Liver (tissue), 3 donors: ENCODE measurements at regions not wholly inside any gene's neighbourhood (a gene's known extent, or its start where the extent isn't known, plus 50 kb on each side); places are given as distances from the start of the nearest gene placed in this dataset.

ENCODE experiments used
- EGR1 ChIP-seq, 2 donors: IDR thresholded peaks; 2 replicates each; pipeline ENCODE4 v1.6.1; 2016 to 2018; ENCODE audit warnings: antibody characterized with exemption in 2 of 2, low read depth in 2 of 2
- FOXA1 ChIP-seq: IDR thresholded peaks from 2 replicates; pipeline ENCODE4 v1.6.1; 2016; ENCODE audit warnings: antibody characterized with exemption
- GABPA ChIP-seq, 2 donors: IDR thresholded peaks in 1 of 2; conservative IDR thresholded peaks in 1 of 2; 2 replicates each; pipeline ENCODE4 v1.6.1; 2016; ENCODE audit warnings: antibody characterized with exemption in 2 of 2, mild to moderate bottlenecking in 1 of 2, moderate library complexity in 1 of 2
- HNF4A ChIP-seq, 2 donors: conservative IDR thresholded peaks; 2 replicates each; pipeline ENCODE4 v1.6.1; 2016; ENCODE audit warnings: antibody characterized with exemption in 2 of 2, mild to moderate bottlenecking in 2 of 2
- JUND ChIP-seq, 2 donors: IDR thresholded peaks; 2 replicates each; pipeline ENCODE4 v1.6.1; 2016; ENCODE audit warnings: antibody characterized with exemption in 2 of 2
- RAD21 ChIP-seq, 2 donors: IDR thresholded peaks; 2 replicates each; pipeline ENCODE4 v1.6.1; 2016; ENCODE audit warnings: antibody characterized with exemption in 2 of 2, mild to moderate bottlenecking in 2 of 2
- TAF1 ChIP-seq: conservative IDR thresholded peaks from 2 replicates; pipeline ENCODE4 v1.6.1; 2016; ENCODE audit warnings: antibody characterized with exemption, mild to moderate bottlenecking
- YY1 ChIP-seq: IDR thresholded peaks from 2 replicates; pipeline ENCODE4 v1.6.1; 2016; ENCODE audit warnings: antibody characterized with exemption, mild to moderate bottlenecking
- TF ChIP-seq, protein P1 (sequence below): IDR thresholded peaks from 2 replicates; pipeline ENCODE4 v1.6.1; 2016; ENCODE audit warnings: antibody characterized with exemption
- TF ChIP-seq, protein P2 (sequence below): fragments of 150-350 bp; IDR thresholded peaks from 2 replicates; pipeline ENCODE4 v1.5.1; 2017; ENCODE audit warnings: improper control_type of control experiment, low read depth, low read length; ENCODE audit not compliant: missing input control
- TF ChIP-seq, protein P3 (sequence below): IDR thresholded peaks from 2 replicates; pipeline ENCODE4 v1.6.1; 2016; ENCODE audit warnings: antibody characterized with exemption
- TF ChIP-seq, protein P4 (sequence below): IDR thresholded peaks from 2 replicates; pipeline ENCODE4 v1.6.1; 2016; ENCODE audit warnings: antibody characterized with exemption
- TF ChIP-seq, protein P5 (sequence below): IDR thresholded peaks from 2 replicates; pipeline ENCODE4 v1.6.1; 2016; ENCODE audit warnings: antibody characterized with exemption, mild to moderate bottlenecking
- donor health status: healthy.
- donor health status: healthy.

DNA sequence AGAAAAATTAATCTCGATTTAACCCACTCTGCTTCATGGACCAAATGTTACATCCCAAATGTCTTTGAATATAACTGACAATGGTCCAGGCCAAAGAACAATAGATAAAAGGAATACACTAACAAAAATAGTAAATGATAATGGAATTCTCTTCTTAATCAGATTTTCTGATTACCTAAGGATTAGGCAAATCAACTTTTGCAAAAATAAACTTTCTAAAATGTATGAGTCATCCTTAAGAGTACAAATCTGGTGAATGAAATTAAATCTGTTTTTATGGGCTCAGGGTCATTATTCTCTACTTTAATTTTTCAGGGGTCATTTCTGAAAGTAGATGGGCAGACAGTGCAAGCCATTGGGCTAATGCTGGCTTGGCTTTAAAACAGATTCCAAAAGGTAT is 102.1 kb upstream of the FAM13C start:
- TF ChIP-seq YY1 = no peak
- no peak for TF ChIP-seq EGR1 (IDR thresholded peaks at IDR 0.05; ENCODE audit: low read depth in 2 of 2)
- TF ChIP-seq, protein P1, sequence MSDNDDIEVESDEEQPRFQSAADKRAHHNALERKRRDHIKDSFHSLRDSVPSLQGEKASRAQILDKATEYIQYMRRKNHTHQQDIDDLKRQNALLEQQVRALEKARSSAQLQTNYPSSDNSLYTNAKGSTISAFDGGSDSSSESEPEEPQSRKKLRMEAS = no peak
- TF ChIP-seq, protein P2, sequence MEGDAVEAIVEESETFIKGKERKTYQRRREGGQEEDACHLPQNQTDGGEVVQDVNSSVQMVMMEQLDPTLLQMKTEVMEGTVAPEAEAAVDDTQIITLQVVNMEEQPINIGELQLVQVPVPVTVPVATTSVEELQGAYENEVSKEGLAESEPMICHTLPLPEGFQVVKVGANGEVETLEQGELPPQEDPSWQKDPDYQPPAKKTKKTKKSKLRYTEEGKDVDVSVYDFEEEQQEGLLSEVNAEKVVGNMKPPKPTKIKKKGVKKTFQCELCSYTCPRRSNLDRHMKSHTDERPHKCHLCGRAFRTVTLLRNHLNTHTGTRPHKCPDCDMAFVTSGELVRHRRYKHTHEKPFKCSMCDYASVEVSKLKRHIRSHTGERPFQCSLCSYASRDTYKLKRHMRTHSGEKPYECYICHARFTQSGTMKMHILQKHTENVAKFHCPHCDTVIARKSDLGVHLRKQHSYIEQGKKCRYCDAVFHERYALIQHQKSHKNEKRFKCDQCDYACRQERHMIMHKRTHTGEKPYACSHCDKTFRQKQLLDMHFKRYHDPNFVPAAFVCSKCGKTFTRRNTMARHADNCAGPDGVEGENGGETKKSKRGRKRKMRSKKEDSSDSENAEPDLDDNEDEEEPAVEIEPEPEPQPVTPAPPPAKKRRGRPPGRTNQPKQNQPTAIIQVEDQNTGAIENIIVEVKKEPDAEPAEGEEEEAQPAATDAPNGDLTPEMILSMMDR = no peak
- TF ChIP-seq RAD21 (IDR thresholded peaks at IDR 0.05) = no peak
- TF ChIP-seq, protein P3, sequence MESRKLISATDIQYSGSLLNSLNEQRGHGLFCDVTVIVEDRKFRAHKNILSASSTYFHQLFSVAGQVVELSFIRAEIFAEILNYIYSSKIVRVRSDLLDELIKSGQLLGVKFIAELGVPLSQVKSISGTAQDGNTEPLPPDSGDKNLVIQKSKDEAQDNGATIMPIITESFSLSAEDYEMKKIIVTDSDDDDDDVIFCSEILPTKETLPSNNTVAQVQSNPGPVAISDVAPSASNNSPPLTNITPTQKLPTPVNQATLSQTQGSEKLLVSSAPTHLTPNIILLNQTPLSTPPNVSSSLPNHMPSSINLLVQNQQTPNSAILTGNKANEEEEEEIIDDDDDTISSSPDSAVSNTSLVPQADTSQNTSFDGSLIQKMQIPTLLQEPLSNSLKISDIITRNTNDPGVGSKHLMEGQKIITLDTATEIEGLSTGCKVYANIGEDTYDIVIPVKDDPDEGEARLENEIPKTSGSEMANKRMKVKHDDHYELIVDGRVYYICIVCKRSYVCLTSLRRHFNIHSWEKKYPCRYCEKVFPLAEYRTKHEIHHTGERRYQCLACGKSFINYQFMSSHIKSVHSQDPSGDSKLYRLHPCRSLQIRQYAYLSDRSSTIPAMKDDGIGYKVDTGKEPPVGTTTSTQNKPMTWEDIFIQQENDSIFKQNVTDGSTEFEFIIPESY = no peak
- TF ChIP-seq TAF1 = no peak
- TF ChIP-seq, protein P4, sequence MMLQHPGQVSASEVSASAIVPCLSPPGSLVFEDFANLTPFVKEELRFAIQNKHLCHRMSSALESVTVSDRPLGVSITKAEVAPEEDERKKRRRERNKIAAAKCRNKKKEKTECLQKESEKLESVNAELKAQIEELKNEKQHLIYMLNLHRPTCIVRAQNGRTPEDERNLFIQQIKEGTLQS = no peak
- TF ChIP-seq, protein P5, sequence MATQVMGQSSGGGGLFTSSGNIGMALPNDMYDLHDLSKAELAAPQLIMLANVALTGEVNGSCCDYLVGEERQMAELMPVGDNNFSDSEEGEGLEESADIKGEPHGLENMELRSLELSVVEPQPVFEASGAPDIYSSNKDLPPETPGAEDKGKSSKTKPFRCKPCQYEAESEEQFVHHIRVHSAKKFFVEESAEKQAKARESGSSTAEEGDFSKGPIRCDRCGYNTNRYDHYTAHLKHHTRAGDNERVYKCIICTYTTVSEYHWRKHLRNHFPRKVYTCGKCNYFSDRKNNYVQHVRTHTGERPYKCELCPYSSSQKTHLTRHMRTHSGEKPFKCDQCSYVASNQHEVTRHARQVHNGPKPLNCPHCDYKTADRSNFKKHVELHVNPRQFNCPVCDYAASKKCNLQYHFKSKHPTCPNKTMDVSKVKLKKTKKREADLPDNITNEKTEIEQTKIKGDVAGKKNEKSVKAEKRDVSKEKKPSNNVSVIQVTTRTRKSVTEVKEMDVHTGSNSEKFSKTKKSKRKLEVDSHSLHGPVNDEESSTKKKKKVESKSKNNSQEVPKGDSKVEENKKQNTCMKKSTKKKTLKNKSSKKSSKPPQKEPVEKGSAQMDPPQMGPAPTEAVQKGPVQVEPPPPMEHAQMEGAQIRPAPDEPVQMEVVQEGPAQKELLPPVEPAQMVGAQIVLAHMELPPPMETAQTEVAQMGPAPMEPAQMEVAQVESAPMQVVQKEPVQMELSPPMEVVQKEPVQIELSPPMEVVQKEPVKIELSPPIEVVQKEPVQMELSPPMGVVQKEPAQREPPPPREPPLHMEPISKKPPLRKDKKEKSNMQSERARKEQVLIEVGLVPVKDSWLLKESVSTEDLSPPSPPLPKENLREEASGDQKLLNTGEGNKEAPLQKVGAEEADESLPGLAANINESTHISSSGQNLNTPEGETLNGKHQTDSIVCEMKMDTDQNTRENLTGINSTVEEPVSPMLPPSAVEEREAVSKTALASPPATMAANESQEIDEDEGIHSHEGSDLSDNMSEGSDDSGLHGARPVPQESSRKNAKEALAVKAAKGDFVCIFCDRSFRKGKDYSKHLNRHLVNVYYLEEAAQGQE = no peak
- TF ChIP-seq HNF4A (conservative IDR thresholded peaks at IDR 0.05) = no peak
- no peak for TF ChIP-seq JUND (IDR thresholded peaks at IDR 0.05)
- TF ChIP-seq GABPA (IDR thresholded peaks at IDR 0.05 in 1 of 2, conservative IDR thresholded peaks at IDR 0.05 in 1 of 2) = no peak
- TF ChIP-seq FOXA1 = no peak
